ENCODE measurements at regions not wholly inside any gene's neighbourhood (a gene's known extent, or its start where the extent isn't known, plus 50 kb on each side); places are given as distances from the start of the nearest gene placed in this dataset.

DNA sequence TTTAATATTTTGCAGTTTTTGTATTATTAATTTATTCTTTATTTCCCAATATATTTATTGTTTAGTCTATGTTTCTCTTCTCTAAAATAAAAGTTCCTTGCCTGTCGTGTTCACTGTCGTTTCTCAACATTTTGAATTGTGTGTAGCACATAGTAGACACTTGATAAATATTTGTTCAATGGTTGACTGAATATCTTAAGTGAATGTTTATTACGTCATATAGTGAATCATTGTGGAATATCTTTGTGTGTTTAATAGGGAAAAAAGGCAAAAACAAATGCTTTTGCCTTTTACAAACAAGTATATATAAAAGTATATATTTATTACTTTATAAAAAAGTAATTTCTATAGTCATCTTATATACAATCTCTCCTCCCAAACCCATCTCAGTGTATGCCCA lies 572.3 kb downstream of the EPHA3 start:
- Mint-ChIP-seq H3K4me1 (no peaks in the 10 kb centered on the region), H3K27me3 (ENCODE audit: low read depth in 3 of 3) (no peaks in the 10 kb centered on the region), H3K36me3 (no peaks in the 10 kb centered on the region), H3K9me3 (peaks cover 0 to 2% (median 0%) of the 10 kb centered on the region in 7 donors), H3K4me3 (no peak overlapping the region), H3K27ac (no peak overlapping the region)
- Histone ChIP-seq H3K4me1 (ENCODE audit: control insufficient read depth in 1 of 2, insufficient read depth in 2 of 2, low read length in 2 of 2) (no peaks in the 10 kb centered on the region), H3K36me3 (replicated peaks in 1 of 2; ENCODE audit: control insufficient read depth in 1 of 2, insufficient read depth in 2 of 2, low read length in 2 of 2) (no peaks in the 10 kb centered on the region), H4K20me1 (ENCODE audit: insufficient read depth, low read length) (no peaks in the 10 kb centered on the region), H3K79me2 (ENCODE audit: insufficient read depth, low read length) (no peaks in the 10 kb centered on the region), H3K9ac (ENCODE audit: insufficient read depth, low read length, poor library complexity, severe bottlenecking) (no peak overlapping the region), H3K27ac (ENCODE audit: low read depth in 1 of 2, low read length in 2 of 2) (no peak overlapping the region), H3K27me3 (ENCODE audit: control insufficient read depth in 2 of 2, insufficient read depth in 2 of 2, low read length in 2 of 2) (no peaks in the 10 kb centered on the region), H3K4me3 (replicated peaks in 1 of 3; ENCODE audit: low read depth in 2 of 3, low read length in 3 of 3) (no peak overlapping the region), H2AFZ (ENCODE audit: insufficient read depth, low read depth, low read length, poor library complexity, severe bottlenecking) (no peak overlapping the region), H3K4me2 (replicated peaks; ENCODE audit: extremely low read depth, low read length, poor library complexity, severe bottlenecking) (no peak overlapping the region), H3K9me3 (replicated peaks in 1 of 2; ENCODE audit: control insufficient read depth in 1 of 2, insufficient read depth in 1 of 2, low read length in 2 of 2) (no peaks in the 10 kb centered on the region)
- no CpG with 5 or more reads among the region's 3 CpGs for WGBS (ENCODE audit: insufficient coverage)
- intact Hi-C loops (cut with micrococcal nuclease): no loop called here
- no peak for DNase-seq
- no peak for TF ChIP-seq CTCF (IDR thresholded peaks at IDR 0.05)

- H3K9me3 Mint-ChIP-seq: peaks cover 0 to 2% (median 0%) of the 10 kb centered on the region in 7 donors
- Histone ChIP-seq H3K4me2 (replicated peaks; ENCODE audit: extremely low read depth, low read length, poor library complexity, severe bottlenecking) (no peak overlapping the region), H2AFZ (ENCODE audit: insufficient read depth, low read depth, low read length, poor library complexity, severe bottlenecking) (no peak overlapping the region), H4K20me1 (ENCODE audit: insufficient read depth, low read length) (no peaks in the 10 kb centered on the region), H3K36me3 (replicated peaks in 1 of 2; ENCODE audit: control insufficient read depth in 1 of 2, insufficient read depth in 2 of 2, low read length in 2 of 2) (no peaks in the 10 kb centered on the region), H3K79me2 (ENCODE audit: insufficient read depth, low read length) (no peaks in the 10 kb centered on the region), H3K27ac (ENCODE audit: low read depth in 1 of 2, low read length in 2 of 2) (no peak overlapping the region), H3K9me3 (replicated peaks in 1 of 2; ENCODE audit: control insufficient read depth in 1 of 2, insufficient read depth in 1 of 2, low read length in 2 of 2) (no peaks in the 10 kb centered on the region), H3K27me3 (ENCODE audit: control insufficient read depth in 2 of 2, insufficient read depth in 2 of 2, low read length in 2 of 2) (no peaks in the 10 kb centered on the region), H3K4me1 (ENCODE audit: control insufficient read depth in 1 of 2, insufficient read depth in 2 of 2, low read length in 2 of 2) (no peaks in the 10 kb centered on the region), H3K9ac (ENCODE audit: insufficient read depth, low read length, poor library complexity, severe bottlenecking) (no peak overlapping the region), H3K4me3 (replicated peaks in 1 of 3; ENCODE audit: low read depth in 2 of 3, low read length in 3 of 3) (no peak overlapping the region)
- no peak overlapping the region for H3K4me3 Mint-ChIP-seq
- WGBS (ENCODE audit: insufficient coverage): no CpG with 5 or more reads among the region's 2 CpGs
- H3K36me3 Mint-ChIP-seq: no peaks in the 10 kb centered on the region
- no peak for TF ChIP-seq CTCF (IDR thresholded peaks at IDR 0.05)
- no peaks in the 10 kb centered on the region for H3K27me3 Mint-ChIP-seq (ENCODE audit: low read depth in 3 of 3)
- intact Hi-C loops (cut with micrococcal nuclease): no loop called here
- H3K4me1 Mint-ChIP-seq: no peaks in the 10 kb centered on the region
- DNase-seq: no peak
- no peak overlapping the region for H3K27ac Mint-ChIP-seq
Observed at GRCh38 chr3:89682556-89682955, 575.1 kb downstream of the EPHA3 start.
